IMR-90 (cell line): ENCODE measurements at regions not wholly inside any gene's neighbourhood (a gene's known extent, or its start where the extent isn't known, plus 50 kb on each side); places are given as distances from the start of the nearest gene placed in this dataset.

Experiments used
- CEBPB ChIP-seq: IDR thresholded peaks from 2 replicates; pipeline ENCODE4 v1.6.1; 2012; ENCODE audit warnings: low read depth, low read length, improper control_type of control experiment
- FOS ChIP-seq: fragments of 150-350 bp; IDR thresholded peaks from 2 replicates; pipeline ENCODE4 v1.6.1; 2016; ENCODE audit warnings: low read depth, low read length
- MAFK ChIP-seq: IDR thresholded peaks from 2 replicates; pipeline ENCODE4 v1.6.1; 2012; ENCODE audit warnings: low read depth, low read length, improper control_type of control experiment
- MAZ ChIP-seq: IDR thresholded peaks from 2 replicates; pipeline ENCODE4 v1.6.1; 2012; ENCODE audit warnings: low read depth, mild to moderate bottlenecking, low read length, improper control_type of control experiment, moderate library complexity, borderline replicate concordance
- POLR2A ChIP-seq: IDR thresholded peaks from 2 replicates; pipeline ENCODE4 v1.6.1; 2012; ENCODE audit warnings: mild to moderate bottlenecking, low read depth, low read length
- RAD21 ChIP-seq: IDR thresholded peaks from 2 replicates; pipeline ENCODE4 v1.6.1; 2012; ENCODE audit warnings: low read length, improper control_type of control experiment
- RCOR1 ChIP-seq: IDR thresholded peaks from 2 replicates; pipeline ENCODE4 v1.6.1; 2012; ENCODE audit warnings: mild to moderate bottlenecking, low read length, improper control_type of control experiment; ENCODE audit not compliant: insufficient replicate concordance
- TF ChIP-seq, protein P1 (sequence below): conservative IDR thresholded peaks from 2 replicates; pipeline ENCODE4 v1.5.1; 2012; ENCODE audit warnings: mild to moderate bottlenecking, low read depth, low read length, improper control_type of control experiment
- TF ChIP-seq, protein P2 (sequence below): fragments of 150-350 bp; IDR thresholded peaks from 2 replicates; pipeline ENCODE4 v1.6.1; 2016; ENCODE audit warnings: low read depth, mild to moderate bottlenecking, low read length, moderate library complexity, borderline replicate concordance

DNA sequence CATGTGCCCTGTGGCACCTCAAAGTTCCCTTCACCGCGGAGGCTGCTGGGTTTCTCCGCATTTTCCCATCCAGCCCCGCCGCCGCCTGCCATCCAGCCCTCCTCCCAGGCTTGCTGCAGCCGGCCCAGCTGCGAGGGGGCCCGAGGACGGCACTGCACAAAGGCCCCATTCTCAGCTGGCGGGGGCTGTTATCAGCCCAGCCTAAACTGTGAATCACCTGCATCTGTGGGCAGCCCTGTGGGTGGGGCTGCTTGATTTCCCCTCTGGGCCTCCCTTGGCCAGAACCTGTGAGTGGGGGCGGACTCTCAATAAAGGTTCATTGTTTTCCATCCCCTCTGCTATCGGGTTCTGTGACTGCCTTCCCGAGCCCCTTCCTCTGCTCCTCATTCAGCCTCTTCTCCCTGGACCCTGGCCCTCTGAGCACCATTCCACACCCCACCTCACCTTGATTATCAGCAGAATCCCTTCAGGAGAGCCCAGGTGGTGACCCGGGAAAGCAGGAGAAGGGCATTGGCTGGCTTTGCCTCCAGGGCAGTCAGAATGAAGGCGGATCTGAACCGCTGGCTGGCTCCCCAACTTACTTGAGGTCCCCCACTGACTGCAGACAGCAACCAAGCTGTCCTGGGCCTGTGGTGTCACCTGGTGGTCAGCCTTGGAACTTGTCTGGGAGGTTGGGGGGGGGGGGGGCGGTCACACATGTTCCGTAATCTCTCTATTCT is 204.5 kb downstream of the ZFP36L2 start:
- no peak for TF ChIP-seq RCOR1
- TF ChIP-seq, protein P1, sequence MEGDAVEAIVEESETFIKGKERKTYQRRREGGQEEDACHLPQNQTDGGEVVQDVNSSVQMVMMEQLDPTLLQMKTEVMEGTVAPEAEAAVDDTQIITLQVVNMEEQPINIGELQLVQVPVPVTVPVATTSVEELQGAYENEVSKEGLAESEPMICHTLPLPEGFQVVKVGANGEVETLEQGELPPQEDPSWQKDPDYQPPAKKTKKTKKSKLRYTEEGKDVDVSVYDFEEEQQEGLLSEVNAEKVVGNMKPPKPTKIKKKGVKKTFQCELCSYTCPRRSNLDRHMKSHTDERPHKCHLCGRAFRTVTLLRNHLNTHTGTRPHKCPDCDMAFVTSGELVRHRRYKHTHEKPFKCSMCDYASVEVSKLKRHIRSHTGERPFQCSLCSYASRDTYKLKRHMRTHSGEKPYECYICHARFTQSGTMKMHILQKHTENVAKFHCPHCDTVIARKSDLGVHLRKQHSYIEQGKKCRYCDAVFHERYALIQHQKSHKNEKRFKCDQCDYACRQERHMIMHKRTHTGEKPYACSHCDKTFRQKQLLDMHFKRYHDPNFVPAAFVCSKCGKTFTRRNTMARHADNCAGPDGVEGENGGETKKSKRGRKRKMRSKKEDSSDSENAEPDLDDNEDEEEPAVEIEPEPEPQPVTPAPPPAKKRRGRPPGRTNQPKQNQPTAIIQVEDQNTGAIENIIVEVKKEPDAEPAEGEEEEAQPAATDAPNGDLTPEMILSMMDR = 0 out of 2 replicates have a peak, but pooled peaks have one; percentile 3
- TF ChIP-seq RAD21 = no peak
- no peak for TF ChIP-seq FOS
- TF ChIP-seq, protein P2, sequence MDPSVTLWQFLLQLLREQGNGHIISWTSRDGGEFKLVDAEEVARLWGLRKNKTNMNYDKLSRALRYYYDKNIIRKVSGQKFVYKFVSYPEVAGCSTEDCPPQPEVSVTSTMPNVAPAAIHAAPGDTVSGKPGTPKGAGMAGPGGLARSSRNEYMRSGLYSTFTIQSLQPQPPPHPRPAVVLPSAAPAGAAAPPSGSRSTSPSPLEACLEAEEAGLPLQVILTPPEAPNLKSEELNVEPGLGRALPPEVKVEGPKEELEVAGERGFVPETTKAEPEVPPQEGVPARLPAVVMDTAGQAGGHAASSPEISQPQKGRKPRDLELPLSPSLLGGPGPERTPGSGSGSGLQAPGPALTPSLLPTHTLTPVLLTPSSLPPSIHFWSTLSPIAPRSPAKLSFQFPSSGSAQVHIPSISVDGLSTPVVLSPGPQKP = no peak
- TF ChIP-seq CEBPB = no peak
- no peak for TF ChIP-seq MAFK
- no peak for TF ChIP-seq MAZ
- TF ChIP-seq POLR2A = no peak
